ENCODE measurements at regions not wholly inside any gene's neighbourhood (a gene's known extent, or its start where the extent isn't known, plus 50 kb on each side); places are given as distances from the start of the nearest gene placed in this dataset.

DNA sequence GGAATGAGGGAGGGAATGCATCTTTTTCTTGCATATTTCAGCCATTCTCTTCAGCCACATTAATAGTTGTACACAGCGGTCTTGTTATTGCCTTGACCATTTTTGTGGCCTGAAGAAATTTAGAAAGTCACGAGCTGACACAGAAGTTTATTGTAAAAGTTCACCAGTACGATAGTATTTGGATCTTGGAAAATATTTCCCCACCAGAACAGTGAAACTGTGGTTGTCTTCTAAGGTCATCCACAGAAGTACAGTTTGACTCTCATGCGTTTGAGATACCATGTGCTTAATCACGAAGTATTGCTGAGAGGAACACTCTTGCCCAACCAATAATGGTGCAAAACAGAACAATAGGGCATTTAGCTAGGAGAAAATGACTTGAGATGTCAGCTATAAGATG is 409.2 kb upstream of the AMELY start:
- H3K27ac ChIP-seq (ENCODE audit: low read depth, low read length): peak overlapping the region; percentile 45; the same call in 1 of the 2 replicates
- peaks cover 0 to 12% (median 7%) of the 10 kb centered on the region in 4 experiments; a peak in 5 of 8 replicates for H3K36me3 ChIP-seq (ENCODE audit: control insufficient read depth in 2 of 4, insufficient read depth in 4 of 4, low read length in 3 of 4)
- H2AFZ ChIP-seq (ENCODE audit: low read length): no peak overlapping the region
- no peak overlapping the region for H3K56ac ChIP-seq (replicated peaks; ENCODE audit: insufficient read length, low read depth, low read length)
- no peaks in the 10 kb centered on the region for H3K27me3 ChIP-seq (replicated peaks in 1 of 4; ENCODE audit: control insufficient read depth in 3 of 4, extremely low read depth in 1 of 4, insufficient read depth in 3 of 4, low read length in 3 of 4)
- no peak overlapping the region for H3K4me3 ChIP-seq (ENCODE audit: extremely low read depth in 1 of 4, insufficient read depth in 2 of 4, low read depth in 3 of 4, low read length in 4 of 4)
- H4K91ac ChIP-seq (replicated peaks; ENCODE audit: insufficient read length, low read length): peak overlapping the region; percentile 42
- H3K79me2 ChIP-seq (ENCODE audit: control insufficient read depth in 1 of 2, insufficient read depth in 2 of 2, low read length in 2 of 2): peaks cover 0 to 33% of the 10 kb centered on the region in 2 experiments; a peak in 3 of 4 replicates
- H3K4me1 ChIP-seq (replicated peaks in 1 of 4; ENCODE audit: control insufficient read depth in 3 of 4, insufficient read depth in 4 of 4, low read length in 3 of 4): peaks cover 2 to 5% (median 4%) of the 10 kb centered on the region in 4 experiments; a peak in 4 of 7 replicates
- no peaks in the 10 kb centered on the region for H3K23me2 ChIP-seq (ENCODE audit: low read depth, low read length)
- H4K5ac ChIP-seq (ENCODE audit: insufficient read length, low read depth, low read length): no peak overlapping the region
- no peak overlapping the region for H3K18ac ChIP-seq (ENCODE audit: extremely low read depth, low read length)
- TF ChIP-seq SIX5 (IDR thresholded peaks at IDR 0.05; ENCODE audit: low read depth, low read length) (no peak), YY1 (IDR thresholded peaks at IDR 0.05; ENCODE audit: low read depth, low read length) (no peak)
- TF ChIP-seq, protein P1, sequence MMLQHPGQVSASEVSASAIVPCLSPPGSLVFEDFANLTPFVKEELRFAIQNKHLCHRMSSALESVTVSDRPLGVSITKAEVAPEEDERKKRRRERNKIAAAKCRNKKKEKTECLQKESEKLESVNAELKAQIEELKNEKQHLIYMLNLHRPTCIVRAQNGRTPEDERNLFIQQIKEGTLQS (IDR thresholded peaks at IDR 0.05; ENCODE audit: insufficient read depth, low read depth, low read length): no peak
- no peaks in the 10 kb centered on the region; the same call in 1 of the 2 replicates for H3K79me1 ChIP-seq (ENCODE audit: low read depth, low read length)
- H3K9me3 ChIP-seq (ENCODE audit: insufficient read depth in 2 of 2, low read depth in 1 of 2, low read length in 1 of 2): no peaks in the 10 kb centered on the region
- ChIA-PET POLR2A (ENCODE audit: partially characterized antibody) (no interaction called here), CTCF (ENCODE audit: partially characterized antibody) (no interaction called here)
- 0 out of 2 replicates have a peak overlapping the region, but pooled peaks have one; percentile 65 for H2AK5ac ChIP-seq (ENCODE audit: low read depth, low read length)
- H3K4ac ChIP-seq (replicated peaks; ENCODE audit: insufficient read length, low read depth, low read length): no peak overlapping the region
- H2BK15ac ChIP-seq (ENCODE audit: low read length): no peak overlapping the region; the same call in 1 of the 2 replicates
- peak; percentile 28 for FAIRE-seq
- H2BK12ac ChIP-seq (ENCODE audit: low read depth, low read length): 0 out of 2 replicates have a peak overlapping the region, but pooled peaks have one; percentile 68
- peaks cover 0 to 5% of the 10 kb centered on the region in 2 experiments for H4K20me1 ChIP-seq (replicated peaks in 1 of 2; ENCODE audit: control insufficient read depth in 1 of 2, insufficient read depth in 2 of 2, low read length in 2 of 2)
- H2BK20ac ChIP-seq (ENCODE audit: low read length): peak overlapping the region; percentile 21; the same call in 1 of the 2 replicates
- no peak overlapping the region for H2BK5ac ChIP-seq (ENCODE audit: low read depth, low read length)
- no peak overlapping the region for H4K8ac ChIP-seq (ENCODE audit: extremely low read depth, insufficient read depth, low read length)
- H3K4me2 ChIP-seq (ENCODE audit: insufficient read depth in 1 of 2, low read depth in 2 of 2, low read length in 2 of 2): peak overlapping the region in 1 of 2 experiments; percentile 33; a peak in 2 of 4 replicates
- no peak overlapping the region for H3K23ac ChIP-seq (ENCODE audit: insufficient read length)
- no peak for DNase-seq (ENCODE audit: low read depth in 1 of 2, low spot score in 2 of 2)
- no peak overlapping the region for H3K14ac ChIP-seq (ENCODE audit: insufficient read length)
- WGBS, 2 experiments (ENCODE audit: extremely low coverage in 1 of 2, insufficient coverage in 1 of 2, insufficient read length in 1 of 2, insufficient replicate concordance in 2 of 2, low coverage in 1 of 2, low lambda C conversion rate in 2 of 2, missing lambda C conversion rate in 1 of 2): 74% methylated on average over 5 of the region's 5 CpGs; no CpG with 5 or more reads in 1 of the 2 experiments
- no peak overlapping the region for H3K9ac ChIP-seq (replicated peaks in 1 of 4; ENCODE audit: extremely low read depth in 1 of 4, low read depth in 3 of 4, low read length in 3 of 4)
- H2BK120ac ChIP-seq (replicated peaks; ENCODE audit: low read depth, low read length): peak overlapping the region; percentile 15

Measured in H1 (cell line).